CD14-positive monocyte (primary cell): ENCODE measurements at regions not wholly inside any gene's neighbourhood (a gene's known extent, or its start where the extent isn't known, plus 50 kb on each side); places are given as distances from the start of the nearest gene placed in this dataset.

ENCODE experiments used
- DNase-seq, 3 donors: peaks; one replicate each; pipeline ENCODE4 v3.0.0-alpha.2; 2011 to 2022
- H2AFZ ChIP-seq: 2 replicates; pipeline ENCODE4 v1.6.0; 2012; ENCODE audit warnings: mild to moderate bottlenecking, low read depth, low read length, inconsistent platforms; ENCODE audit not compliant: insufficient read depth, poor library complexity, severe bottlenecking
- H3K27ac ChIP-seq, 2 donors: 1 replicate in 1 of 2; 2 replicates in 1 of 2; pipeline ENCODE4 v1.5.1; 2012 to 2013; ENCODE audit warnings: low read length in 2 of 2, control low read depth in 1 of 2, inconsistent platforms in 1 of 2, low read depth in 1 of 2, mild to moderate bottlenecking in 1 of 2
- H3K27me3 ChIP-seq, 2 donors: one replicate each; pipeline versions ENCODE4 v1.6.0 to v1.6.1; 2011 to 2013; ENCODE audit warnings: low read length in 2 of 2; ENCODE audit not compliant: control insufficient read depth in 2 of 2, insufficient read depth in 2 of 2
- H3K36me3 ChIP-seq, 2 donors: replicated peaks in 1 of 2; 1 replicate in 1 of 2; 2 replicates in 1 of 2; pipeline versions ENCODE4 v1.5.1 to v1.6.1; 2012 to 2013; ENCODE audit warnings: low read length in 2 of 2, control low read depth in 1 of 2, inconsistent platforms in 1 of 2, mild to moderate bottlenecking in 1 of 2; ENCODE audit not compliant: insufficient read depth in 2 of 2, control insufficient read depth in 1 of 2
- H3K4me1 ChIP-seq, 2 donors: 1 replicate in 1 of 2; 2 replicates in 1 of 2; pipeline versions ENCODE4 v1.5.1 to v1.6.1; 2012 to 2013; ENCODE audit warnings: low read length in 2 of 2, control low read depth in 1 of 2, inconsistent platforms in 1 of 2, mild to moderate bottlenecking in 1 of 2, moderate library complexity in 1 of 2; ENCODE audit not compliant: insufficient read depth in 2 of 2, control insufficient read depth in 1 of 2
- H3K4me2 ChIP-seq: replicated peaks from 2 replicates; pipeline ENCODE3; 2012; ENCODE audit warnings: low read length, moderate library complexity, mild to moderate bottlenecking; ENCODE audit not compliant: poor library complexity, severe bottlenecking; ENCODE audit errors: extremely low read depth
- H3K4me3 ChIP-seq, 3 experiments: fragments of 200-600 bp in 1 of 3; sonication (generic) in 1 of 3; replicated peaks in 1 of 3; 1 replicate in 2 of 3; 2 replicates in 1 of 3; pipeline ENCODE4 v1.5.1; 2011 to 2013; ENCODE audit warnings: low read length in 3 of 3, mild to moderate bottlenecking in 3 of 3, control low read depth in 2 of 3, low read depth in 2 of 3, inconsistent platforms in 1 of 3, moderate library complexity in 1 of 3
- H3K79me2 ChIP-seq: 2 replicates; pipeline ENCODE4 v1.6.0; 2012; ENCODE audit warnings: mild to moderate bottlenecking, control low read depth, inconsistent platforms, low read length, moderate library complexity; ENCODE audit not compliant: insufficient read depth
- H3K9ac ChIP-seq: 2 replicates; pipeline ENCODE4 v1.6.0; 2017; ENCODE audit warnings: low read length, mild to moderate bottlenecking; ENCODE audit not compliant: insufficient read depth, poor library complexity, severe bottlenecking
- H3K9me3 ChIP-seq, 2 donors: replicated peaks in 1 of 2; 1 replicate in 1 of 2; 2 replicates in 1 of 2; pipeline versions ENCODE4 v1.5.1 to v1.6.1; 2012 to 2013; ENCODE audit warnings: low read length in 2 of 2, control low read depth in 1 of 2; ENCODE audit not compliant: control insufficient read depth in 1 of 2, insufficient read depth in 1 of 2
- H4K20me1 ChIP-seq: 2 replicates; pipeline ENCODE4 v1.6.0; 2012; ENCODE audit warnings: mild to moderate bottlenecking, low read length, control low read depth, moderate library complexity; ENCODE audit not compliant: insufficient read depth
- H3K27ac Mint-ChIP-seq, 7 donors: one replicate each; pipeline ENCODE4 v1.8.0; 2020; ENCODE audit warnings: mild to moderate bottlenecking in 7 of 7, mixed read lengths in 7 of 7, moderate library complexity in 6 of 7, inconsistent platforms in 2 of 7
- H3K27me3 Mint-ChIP-seq, 3 donors: one replicate each; pipeline ENCODE4 v1.8.0; 2021 to 2022; ENCODE audit warnings: low read depth in 3 of 3, mild to moderate bottlenecking in 3 of 3, mixed read lengths in 3 of 3, moderate library complexity in 3 of 3, inconsistent platforms in 1 of 3
- H3K36me3 Mint-ChIP-seq, 2 donors: one replicate each; pipeline ENCODE4 v1.8.0; 2020; ENCODE audit warnings: mixed read lengths in 2 of 2, inconsistent platforms in 1 of 2, mild to moderate bottlenecking in 1 of 2
- H3K4me1 Mint-ChIP-seq: one replicate; pipeline ENCODE4 v1.8.0; 2020; ENCODE audit warnings: mild to moderate bottlenecking, mixed read lengths
- H3K4me3 Mint-ChIP-seq, 2 donors: one replicate each; pipeline ENCODE4 v1.8.0; 2020; ENCODE audit warnings: mild to moderate bottlenecking in 2 of 2, mixed read lengths in 2 of 2, moderate library complexity in 1 of 2
- H3K9me3 Mint-ChIP-seq, 7 donors: one replicate each; pipeline ENCODE4 v1.8.0; 2020 to 2022; ENCODE audit warnings: mixed read lengths in 7 of 7, mild to moderate bottlenecking in 6 of 7, moderate library complexity in 6 of 7, inconsistent platforms in 2 of 7
- CTCF ChIP-seq: fragments of 200-600 bp; IDR thresholded peaks from one replicate; pipeline ENCODE4 v1.8.0; 2022; ENCODE audit warnings: antibody characterized with exemption, mild to moderate bottlenecking
- WGBS: methylation state at CpG from one replicate; pipeline ENCODE4 v1.1.5; 2013; ENCODE audit warnings: missing lambda C conversion rate; ENCODE audit not compliant: insufficient coverage; 5-methylcytosine and 5-hydroxymethylcytosine counted together
- intact Hi-C, 2 donors: fragments of 100-400 bp; cut with micrococcal nuclease; formaldehyde crosslinking; loops; one replicate each; pipeline versions ENCODE4 v1.15.0 to v1.15.1; 2023

DNA sequence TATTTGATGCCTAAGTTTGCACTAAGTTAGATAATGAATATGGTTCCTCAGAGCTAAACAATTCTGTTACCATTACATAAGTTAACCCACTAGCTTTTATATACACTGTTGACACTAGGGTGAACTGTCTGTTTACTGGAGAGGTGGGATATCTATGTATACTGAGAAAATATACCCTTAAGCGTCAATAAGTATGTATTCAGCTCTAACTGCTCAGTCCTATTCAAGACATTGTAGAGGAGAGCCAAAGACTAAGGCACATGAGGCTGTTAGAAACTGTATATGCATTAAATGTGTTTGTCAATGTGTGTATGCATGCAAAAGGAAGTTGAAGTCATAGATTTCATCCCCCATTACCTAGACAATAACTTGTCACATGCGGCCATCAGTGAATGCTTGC is 710.0 kb downstream of the TDRD15 start:
- no peak for TF ChIP-seq CTCF
- H2AFZ ChIP-seq = no peak overlapping the region
- H3K27ac Mint-ChIP-seq = no peak overlapping the region
- no peak overlapping the region for H3K4me2 ChIP-seq
- H3K4me1 ChIP-seq = no peaks in the 10 kb centered on the region
- H3K27me3 Mint-ChIP-seq = no peaks in the 10 kb centered on the region
- no peaks in the 10 kb centered on the region for H4K20me1 ChIP-seq
- no peak overlapping the region for H3K27ac ChIP-seq
- intact Hi-C loops = no loop called here
- H3K27me3 ChIP-seq = no peaks in the 10 kb centered on the region
- no peaks in the 10 kb centered on the region for H3K36me3 Mint-ChIP-seq
- H3K4me1 Mint-ChIP-seq = no peaks in the 10 kb centered on the region
- no CpG with 5 or more reads among the region's 2 CpGs for WGBS
- no peak overlapping the region for H3K4me3 Mint-ChIP-seq
- H3K36me3 ChIP-seq = no peaks in the 10 kb centered on the region
- no peak overlapping the region for H3K4me3 ChIP-seq
- no peak overlapping the region for H3K9ac ChIP-seq
- no peaks in the 10 kb centered on the region for H3K79me2 ChIP-seq
- H3K9me3 Mint-ChIP-seq = peaks cover 1 to 7% (median 2%) of the 10 kb centered on the region in 7 donors
- no peak for DNase-seq
- H3K9me3 ChIP-seq = peaks cover 5 to 6% of the 10 kb centered on the region in 2 donors

DNA sequence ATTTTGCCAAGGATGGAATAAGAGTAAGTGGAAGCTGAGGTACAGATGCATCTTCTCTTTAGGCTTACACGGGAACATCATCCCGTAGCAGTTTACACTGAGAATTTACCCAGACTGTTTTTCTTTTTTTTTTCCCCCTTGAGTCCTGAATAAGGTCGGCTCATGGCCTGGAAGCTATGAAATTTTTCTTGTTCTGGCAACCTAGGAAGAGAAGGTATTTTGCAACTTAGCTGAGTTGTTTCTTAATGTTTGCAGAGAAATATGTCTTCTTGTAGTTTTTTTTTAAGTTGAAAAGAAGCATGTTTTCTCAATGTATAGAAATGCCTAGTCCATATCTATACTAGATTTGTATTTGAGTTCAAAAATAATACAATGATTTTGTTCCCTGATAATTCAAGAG is 712.5 kb downstream of the TDRD15 start:
- intact Hi-C loops = no loop called here
- Histone ChIP-seq H4K20me1 (no peaks in the 10 kb centered on the region), H3K36me3 (no peaks in the 10 kb centered on the region), H3K9ac (no peak overlapping the region), H3K27ac (no peak overlapping the region), H3K4me3 (no peak overlapping the region), H3K4me2 (no peak overlapping the region), H3K9me3 (peaks cover 0 to 8% of the 10 kb centered on the region in 2 donors), H3K79me2 (no peaks in the 10 kb centered on the region), H3K4me1 (no peaks in the 10 kb centered on the region), H2AFZ (no peak overlapping the region), H3K27me3 (no peaks in the 10 kb centered on the region)
- no peak for DNase-seq
- no peak overlapping the region for H3K27ac Mint-ChIP-seq
- H3K27me3 Mint-ChIP-seq = no peaks in the 10 kb centered on the region
- no peaks in the 10 kb centered on the region for H3K36me3 Mint-ChIP-seq
- no peak overlapping the region for H3K4me3 Mint-ChIP-seq
- H3K9me3 Mint-ChIP-seq = peaks cover 0 to 7% (median 2%) of the 10 kb centered on the region in 7 donors
- 80% methylated on average over 1 of the region's 3 CpGs for WGBS
- no peak for TF ChIP-seq CTCF
- H3K4me1 Mint-ChIP-seq = no peaks in the 10 kb centered on the region
